Esophagus muscularis mucosa (tissue), 4 donors: ENCODE measurements at regions not wholly inside any gene's neighbourhood (a gene's known extent, or its start where the extent isn't known, plus 50 kb on each side); places are given as distances from the start of the nearest gene placed in this dataset.
"Not testable (repeated sequence)": the region's sequence is repeated elsewhere in the genome, so short reads cannot be mapped to it uniquely, and the experiment has no call there.

Experiments
- DNase-seq: peaks from one replicate; pipeline ENCODE4 v3.0.0-alpha.2; 2017; ENCODE audit errors: extremely low spot score
- H3K27ac ChIP-seq, 4 donors: fragments of 200-600 bp; sonication (generic); replicated peaks in 1 of 4; 1 replicate in 3 of 4; 2 replicates in 1 of 4; pipeline ENCODE4 v1.5.1; 2016 to 2019; ENCODE audit warnings: mild to moderate bottlenecking in 1 of 4
- H3K27me3 ChIP-seq, 4 donors: fragments of 200-600 bp; sonication (generic); one replicate each; pipeline versions ENCODE4 v1.5.1 to v1.6.0; 2016 to 2019
- H3K36me3 ChIP-seq, 4 donors: fragments of 200-600 bp; sonication (generic); one replicate each; pipeline ENCODE4 v1.5.1; 2016 to 2019
- H3K4me1 ChIP-seq, 4 donors: fragments of 200-600 bp; sonication (generic); one replicate each; pipeline ENCODE4 v1.5.1; 2016 to 2019
- H3K4me3 ChIP-seq, 4 donors: fragments of 200-600 bp; sonication (generic); 1 replicate in 2 of 4; 2 replicates in 2 of 4; pipeline ENCODE4 v1.5.1; 2016 to 2019; ENCODE audit warnings: mild to moderate bottlenecking in 4 of 4, moderate library complexity in 1 of 4
- H3K9me3 ChIP-seq, 4 donors: fragments of 200-600 bp; sonication (generic); 1 replicate in 3 of 4; 2 replicates in 1 of 4; pipeline ENCODE4 v1.5.1; 2016 to 2019
- EP300 ChIP-seq: sonication (generic); formaldehyde crosslinking; IDR thresholded peaks from one replicate; pipeline ENCODE4 v1.6.1; 2017; ENCODE audit warnings: antibody characterized with exemption
- POLR2A ChIP-seq: fragments of 450-650 bp; IDR thresholded peaks from one replicate; pipeline ENCODE4 v1.6.1; 2017; ENCODE audit warnings: antibody characterized with exemption, moderate library complexity, mild to moderate bottlenecking, low read depth
- POLR2AphosphoS5 ChIP-seq, 2 donors: sonication (generic); formaldehyde crosslinking; IDR thresholded peaks; one replicate each; pipeline ENCODE4 v1.6.1; 2017; ENCODE audit warnings: antibody characterized with exemption in 2 of 2
- WGBS: methylation state at CpG from one replicate; pipeline ENCODE4 v1.1.5; 2018; 5-methylcytosine and 5-hydroxymethylcytosine counted together
- intact Hi-C: fragments of 100-400 bp; cut with DNase I; formaldehyde crosslinking; loops from one replicate; pipeline ENCODE4 v1.15.1; 2023
- TF ChIP-seq, protein P1 (sequence below), 3 experiments: fragments of 200-600 bp in 2 of 3; fragments of 450-650 bp in 1 of 3; sonication (generic) in 2 of 3; IDR thresholded peaks; one replicate each; pipeline ENCODE4 v1.5.1; 2017 to 2019; ENCODE audit warnings: antibody characterized with exemption in 3 of 3, mild to moderate bottlenecking in 2 of 3, moderate library complexity in 1 of 3

DNA sequence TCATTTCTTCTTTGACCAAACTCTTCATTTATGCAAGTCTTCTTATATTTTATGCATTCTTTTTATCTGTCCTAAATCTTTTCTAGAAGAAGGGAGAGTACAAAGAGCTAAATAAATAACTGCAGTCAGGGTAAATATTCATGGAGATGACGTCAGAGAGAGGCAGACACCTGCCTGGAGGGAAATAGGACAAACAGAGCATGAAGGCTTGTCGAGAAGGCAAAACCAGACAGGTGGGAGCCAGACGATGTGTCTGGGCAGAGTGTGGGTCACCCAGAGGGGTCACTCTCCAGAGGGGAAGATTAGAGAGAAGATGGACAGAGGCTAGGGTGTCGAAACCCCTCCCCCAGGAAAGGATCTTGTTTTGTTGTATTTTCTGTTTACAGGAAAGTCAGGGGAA lies 78.3 kb upstream of the RPL38 start:
- Histone ChIP-seq H3K9me3 (peaks cover 0 to 7% (median 2%) of the 10 kb centered on the region in 4 donors), H3K36me3 (no peaks in the 10 kb centered on the region), H3K27ac (no peak overlapping the region), H3K27me3 (peaks cover 0 to 75% (median 0%) of the 10 kb centered on the region in 4 donors), H3K4me1 (no peaks in the 10 kb centered on the region), H3K4me3 (no peak overlapping the region)
- TF ChIP-seq, protein P1, sequence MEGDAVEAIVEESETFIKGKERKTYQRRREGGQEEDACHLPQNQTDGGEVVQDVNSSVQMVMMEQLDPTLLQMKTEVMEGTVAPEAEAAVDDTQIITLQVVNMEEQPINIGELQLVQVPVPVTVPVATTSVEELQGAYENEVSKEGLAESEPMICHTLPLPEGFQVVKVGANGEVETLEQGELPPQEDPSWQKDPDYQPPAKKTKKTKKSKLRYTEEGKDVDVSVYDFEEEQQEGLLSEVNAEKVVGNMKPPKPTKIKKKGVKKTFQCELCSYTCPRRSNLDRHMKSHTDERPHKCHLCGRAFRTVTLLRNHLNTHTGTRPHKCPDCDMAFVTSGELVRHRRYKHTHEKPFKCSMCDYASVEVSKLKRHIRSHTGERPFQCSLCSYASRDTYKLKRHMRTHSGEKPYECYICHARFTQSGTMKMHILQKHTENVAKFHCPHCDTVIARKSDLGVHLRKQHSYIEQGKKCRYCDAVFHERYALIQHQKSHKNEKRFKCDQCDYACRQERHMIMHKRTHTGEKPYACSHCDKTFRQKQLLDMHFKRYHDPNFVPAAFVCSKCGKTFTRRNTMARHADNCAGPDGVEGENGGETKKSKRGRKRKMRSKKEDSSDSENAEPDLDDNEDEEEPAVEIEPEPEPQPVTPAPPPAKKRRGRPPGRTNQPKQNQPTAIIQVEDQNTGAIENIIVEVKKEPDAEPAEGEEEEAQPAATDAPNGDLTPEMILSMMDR (IDR thresholded peaks at IDR 0.05) = no peak
- no peak for TF ChIP-seq POLR2AphosphoS5 (IDR thresholded peaks at IDR 0.05)
- no peak for TF ChIP-seq POLR2A
- no peak for TF ChIP-seq EP300
- no peak for DNase-seq
- intact Hi-C loops = no loop called here
- WGBS = 33% methylated on average over 4 of the region's 4 CpGs

DNA sequence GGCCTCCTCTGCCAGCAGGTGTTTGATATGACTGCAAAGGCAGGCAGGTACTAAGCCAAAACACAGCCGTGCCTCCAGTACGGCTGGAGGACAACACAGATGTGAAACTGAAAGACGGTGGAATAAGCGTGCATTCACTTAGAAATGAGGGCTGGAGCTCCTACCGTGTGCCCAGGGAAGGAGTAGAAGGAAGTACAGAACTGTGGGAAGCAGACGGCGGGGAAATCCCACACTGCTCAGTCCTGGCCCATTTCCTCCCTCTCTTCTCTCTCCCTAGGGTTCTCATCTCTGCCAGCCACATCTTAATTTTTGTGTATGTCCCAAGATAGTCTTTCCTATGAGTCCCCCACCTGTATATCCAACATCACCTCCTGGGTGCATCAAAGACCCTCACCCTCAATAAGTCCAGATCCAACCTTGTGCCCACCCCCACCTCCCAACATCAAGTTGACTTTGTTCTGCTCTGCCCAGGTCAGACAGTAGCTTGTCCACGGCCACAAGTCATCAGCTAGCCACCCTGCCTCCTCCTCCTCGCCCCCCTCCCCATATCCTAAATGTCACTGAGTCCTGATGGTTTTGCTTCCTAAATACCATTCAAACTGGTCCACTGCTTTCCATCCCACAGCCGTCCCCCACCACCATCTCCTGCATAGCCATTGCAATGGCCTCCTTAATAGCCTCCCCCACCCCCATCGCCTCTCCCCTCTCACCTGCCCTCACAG lies 77.1 kb upstream of the RPL38 start:
- WGBS = 68% methylated on average over 11 of the region's 11 CpGs
- intact Hi-C loops = no loop called here
- no peak for DNase-seq

GRCh38 chr17:74126959-74127358 lies 76.5 kb upstream of the RPL38 start:
- no peaks in the 10 kb centered on the region for H3K4me1 ChIP-seq
- H3K36me3 ChIP-seq = no peaks in the 10 kb centered on the region
- TF ChIP-seq, protein P1 (IDR thresholded peaks at IDR 0.05) = no peak
- no peak for TF ChIP-seq POLR2AphosphoS5 (IDR thresholded peaks at IDR 0.05)
- TF ChIP-seq POLR2A = no peak
- no peak for TF ChIP-seq EP300
- H3K4me3 ChIP-seq = no peak overlapping the region
- 92% methylated on average over 5 of the region's 5 CpGs for WGBS
- peaks cover 0 to 76% (median 0%) of the 10 kb centered on the region in 4 donors for H3K27me3 ChIP-seq
- no peak for DNase-seq
- intact Hi-C loops = no loop called here
- H3K27ac ChIP-seq = no peak overlapping the region
- peaks cover 0 to under 1% (median 0%) of the 10 kb centered on the region in 4 donors for H3K9me3 ChIP-seq

More for the DNA sequence above, 77.1 kb upstream of the RPL38 start:
- Histone ChIP-seq H3K9me3 (peaks cover 0 to 3% (median 1%) of the 10 kb centered on the region in 4 donors), H3K4me3 (no peak overlapping the region), H3K36me3 (no peaks in the 10 kb centered on the region), H3K27ac (no peak overlapping the region), H3K27me3 (peaks cover 0 to 75% (median 0%) of the 10 kb centered on the region in 4 donors), H3K4me1 (no peaks in the 10 kb centered on the region)
- TF ChIP-seq EP300 (no peak), POLR2A (no peak)
- TF ChIP-seq, protein P1 (IDR thresholded peaks at IDR 0.05) = no peak

DNA sequence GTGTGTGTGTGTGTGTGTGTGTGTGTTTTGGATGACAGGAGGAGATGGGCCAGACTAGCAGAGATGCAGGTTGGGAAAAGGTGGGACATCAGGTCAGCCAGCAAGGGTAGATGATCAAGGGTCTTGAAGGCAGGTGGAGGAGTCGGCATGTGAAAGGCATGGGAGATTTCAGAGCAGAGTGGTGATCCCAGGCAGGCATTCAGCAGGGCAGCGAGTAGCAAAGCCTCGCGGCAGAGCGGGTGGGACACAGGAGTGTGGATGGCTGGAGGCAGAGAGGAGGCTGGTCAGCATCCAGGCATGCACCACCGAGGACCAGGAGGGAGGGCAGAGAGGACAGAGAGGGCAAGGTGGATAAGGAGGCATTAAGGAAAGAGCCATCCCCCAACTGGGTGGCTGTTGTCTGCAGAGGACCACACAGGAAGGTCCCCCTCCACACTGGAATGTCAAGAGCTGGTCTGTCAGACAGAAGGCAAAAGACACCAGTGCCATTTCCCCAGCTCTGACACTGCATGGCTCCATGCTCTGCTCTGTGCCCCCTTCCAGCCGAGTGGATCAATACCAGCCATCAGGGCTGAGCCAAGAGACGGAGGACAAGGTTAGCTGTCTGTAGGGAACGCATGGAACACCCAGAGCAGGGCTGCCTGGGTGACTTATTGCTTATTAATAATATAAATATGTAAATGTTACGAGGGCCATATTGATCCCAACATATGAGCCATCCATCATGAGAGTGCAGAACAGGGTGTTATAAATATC lies 74.8 kb upstream of the RPL38 start:
- no peak for DNase-seq
- intact Hi-C loops = no loop called here
- H3K27me3 ChIP-seq = peaks cover 0 to 79% (median 0%) of the 10 kb centered on the region in 4 donors
- no peaks in the 10 kb centered on the region for H3K36me3 ChIP-seq
- 56% methylated on average over 10 of the region's 10 CpGs for WGBS
- H3K4me3 ChIP-seq = no peak overlapping the region
- H3K27ac ChIP-seq = no peak overlapping the region
- no peaks in the 10 kb centered on the region for H3K4me1 ChIP-seq
- no peak for TF ChIP-seq POLR2A
- no peaks in the 10 kb centered on the region for H3K9me3 ChIP-seq

DNA sequence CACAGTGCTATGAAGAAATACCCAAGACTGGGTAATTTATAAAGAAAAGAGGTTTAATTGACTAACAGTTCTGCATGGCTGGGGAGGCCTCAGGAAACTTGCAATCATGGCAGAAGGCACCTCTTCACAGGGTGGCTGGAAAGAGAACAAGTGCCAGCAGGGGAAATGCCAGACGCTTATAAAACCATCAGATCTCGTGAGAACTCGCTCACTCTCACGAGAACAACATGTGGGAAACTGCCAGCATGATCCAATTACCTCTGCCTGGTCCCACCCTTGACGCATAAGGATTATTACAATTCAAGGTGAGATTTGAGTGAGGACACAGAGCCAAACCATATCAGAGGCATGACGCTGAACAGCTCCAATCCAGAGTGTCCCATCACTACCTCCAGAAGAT lies 73.7 kb upstream of the RPL38 start:
- not testable (repeated sequence) for H3K9me3 ChIP-seq

More for the DNA sequence above, 73.7 kb upstream of the RPL38 start:
- H3K4me3 ChIP-seq, intact Hi-C loops, DNase-seq, H3K36me3 ChIP-seq, H3K27ac ChIP-seq, H3K4me1 ChIP-seq: not testable (repeated sequence)
- 70% methylated on average over 6 of the region's 6 CpGs for WGBS
- H3K27me3 ChIP-seq = peaks cover 0 to 84% (median 0%) of the 10 kb centered on the region in 4 donors
